ENCODE measurements at regions not wholly inside any gene's neighbourhood (a gene's known extent, or its start where the extent isn't known, plus 50 kb on each side); places are given as distances from the start of the nearest gene placed in this dataset.

DNA sequence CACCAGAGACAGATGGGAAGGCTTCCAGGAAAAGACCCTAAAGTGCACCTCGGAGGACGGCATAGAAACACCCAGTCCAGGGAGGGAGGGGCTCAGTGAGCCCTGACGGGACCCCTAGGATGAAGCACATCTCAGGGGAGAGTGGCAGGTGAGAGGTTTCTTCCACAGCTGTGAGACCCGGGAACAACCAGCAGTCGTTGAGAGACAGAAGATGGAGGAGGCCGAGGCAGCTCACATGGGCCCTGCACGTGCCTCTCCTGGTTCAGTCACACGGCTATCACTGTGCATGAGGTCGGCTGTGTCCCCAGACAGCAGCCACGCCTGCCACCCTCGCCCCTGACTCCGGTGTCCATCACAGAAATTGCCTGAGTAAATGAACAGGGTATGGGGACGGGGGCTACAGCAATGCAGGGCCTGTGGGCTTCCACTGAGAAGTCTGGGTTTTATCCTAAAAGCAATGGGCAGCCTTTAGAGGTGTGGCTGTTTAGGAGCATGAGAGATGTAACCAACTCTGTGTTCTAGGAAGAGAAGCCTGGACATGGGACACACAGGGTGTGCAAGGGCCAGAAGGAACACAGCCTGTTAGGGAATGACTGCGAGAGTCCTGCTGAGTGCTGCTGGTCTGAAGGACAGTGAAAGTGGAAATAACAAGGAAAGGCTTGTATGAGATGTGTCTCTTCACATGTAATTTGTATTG, 102.0 kb downstream of the TMEM18 start:
- no peak for DNase-seq (ENCODE audit: low read depth in 3 of 3)

DNA sequence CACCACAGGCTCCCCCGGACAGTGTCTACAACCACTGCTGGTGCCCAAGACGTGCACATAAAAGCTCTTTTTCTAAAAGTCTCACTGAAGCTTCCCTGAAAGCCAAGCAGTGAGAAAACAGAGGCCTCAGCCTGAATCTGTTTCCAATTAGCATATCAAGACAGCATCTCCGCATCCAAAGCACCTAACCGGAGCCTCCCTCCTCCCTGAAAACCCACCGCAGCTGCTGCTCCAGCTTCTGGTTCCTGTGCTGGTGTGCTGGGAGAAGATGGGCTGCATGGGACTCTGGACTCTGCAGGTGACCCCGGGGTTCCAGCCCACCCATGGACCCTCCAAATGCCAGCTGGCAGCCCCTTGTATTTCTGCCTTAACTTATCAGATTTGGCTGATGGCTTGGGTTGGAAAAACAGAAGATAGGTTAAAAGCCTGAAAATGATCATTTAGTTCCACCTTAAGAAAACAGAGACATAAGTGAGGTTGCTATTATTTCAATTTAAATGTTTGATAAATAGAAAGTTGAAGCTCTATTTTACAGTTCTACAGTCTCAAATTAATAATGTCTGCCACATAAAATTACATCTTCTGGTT, 103.3 kb downstream of the TMEM18 start:
- DNase-seq (ENCODE audit: low read depth in 3 of 3) = no peak

DNA sequence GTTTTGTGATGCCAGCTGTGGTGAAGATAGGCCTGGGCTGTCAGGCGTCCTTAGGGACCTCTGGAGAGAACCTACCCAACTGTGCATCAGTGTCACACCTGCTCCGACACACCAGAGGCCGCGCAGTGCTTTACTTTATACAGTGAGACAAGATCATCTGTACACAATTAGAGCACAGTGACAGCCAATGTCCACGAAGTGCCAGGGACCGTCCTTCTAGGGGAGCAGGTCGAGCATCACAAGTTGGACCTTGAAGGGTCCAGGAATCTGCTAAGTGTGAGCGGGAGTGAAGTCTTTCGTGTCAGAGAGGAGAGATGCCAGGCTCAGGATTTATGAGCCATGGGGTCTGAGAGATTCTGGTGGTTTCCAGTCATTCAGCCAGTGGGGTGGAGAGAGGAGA, 104.2 kb downstream of the TMEM18 start:
- DNase-seq (ENCODE audit: low read depth in 3 of 3) = no peak

DNA sequence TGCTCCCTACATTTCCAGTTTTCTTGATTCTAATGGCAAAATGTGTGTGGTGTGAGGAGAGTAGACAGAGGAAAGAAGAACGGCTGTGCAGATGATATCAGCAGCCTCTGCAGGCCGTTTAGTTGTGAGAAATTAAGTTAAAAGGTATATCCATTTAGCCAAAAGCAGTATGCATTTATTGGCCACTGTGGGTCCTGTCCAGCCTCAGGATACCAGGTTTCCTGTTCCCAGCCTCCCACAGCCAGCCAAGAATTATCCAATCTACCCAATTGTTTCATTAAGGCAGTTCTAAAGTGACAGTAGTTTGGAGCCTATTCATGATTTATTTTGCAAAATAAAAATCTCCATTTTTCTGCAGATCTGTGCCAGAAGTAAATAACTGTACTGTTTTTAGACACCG, 107.5 kb downstream of the TMEM18 start:
- DNase-seq (ENCODE audit: low read depth in 3 of 3) = no peak

DNA sequence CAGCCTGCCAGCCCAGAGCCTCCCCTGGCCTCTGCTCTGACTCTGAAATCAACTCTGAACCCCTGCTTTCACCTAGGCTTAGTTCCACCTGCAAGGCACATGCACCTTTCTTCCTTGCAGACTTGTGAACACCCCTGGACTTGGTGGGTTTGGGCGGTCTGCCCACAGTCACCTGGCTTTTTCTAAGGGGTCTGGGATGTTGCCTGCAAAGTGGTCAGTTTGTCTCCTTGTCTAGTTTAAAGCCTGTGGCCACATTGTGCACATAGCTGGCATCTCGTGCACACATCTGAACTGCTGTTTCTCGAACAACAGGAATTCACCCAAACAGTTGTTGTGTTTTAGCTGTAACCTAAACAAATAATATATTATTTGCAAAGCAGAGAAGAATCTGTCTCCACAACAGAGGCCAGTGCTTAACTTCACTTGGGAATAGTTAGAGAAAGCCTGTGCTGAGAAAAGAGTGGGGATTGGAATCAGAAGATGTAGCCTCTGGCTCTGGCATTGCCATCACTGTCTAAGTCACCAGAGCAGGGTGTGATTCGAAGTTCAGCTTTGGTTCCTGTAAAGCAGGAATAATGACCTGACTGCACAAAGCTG, 108.5 kb downstream of the TMEM18 start:
- DNase-seq (ENCODE audit: low read depth in 3 of 3) = no peak

DNA sequence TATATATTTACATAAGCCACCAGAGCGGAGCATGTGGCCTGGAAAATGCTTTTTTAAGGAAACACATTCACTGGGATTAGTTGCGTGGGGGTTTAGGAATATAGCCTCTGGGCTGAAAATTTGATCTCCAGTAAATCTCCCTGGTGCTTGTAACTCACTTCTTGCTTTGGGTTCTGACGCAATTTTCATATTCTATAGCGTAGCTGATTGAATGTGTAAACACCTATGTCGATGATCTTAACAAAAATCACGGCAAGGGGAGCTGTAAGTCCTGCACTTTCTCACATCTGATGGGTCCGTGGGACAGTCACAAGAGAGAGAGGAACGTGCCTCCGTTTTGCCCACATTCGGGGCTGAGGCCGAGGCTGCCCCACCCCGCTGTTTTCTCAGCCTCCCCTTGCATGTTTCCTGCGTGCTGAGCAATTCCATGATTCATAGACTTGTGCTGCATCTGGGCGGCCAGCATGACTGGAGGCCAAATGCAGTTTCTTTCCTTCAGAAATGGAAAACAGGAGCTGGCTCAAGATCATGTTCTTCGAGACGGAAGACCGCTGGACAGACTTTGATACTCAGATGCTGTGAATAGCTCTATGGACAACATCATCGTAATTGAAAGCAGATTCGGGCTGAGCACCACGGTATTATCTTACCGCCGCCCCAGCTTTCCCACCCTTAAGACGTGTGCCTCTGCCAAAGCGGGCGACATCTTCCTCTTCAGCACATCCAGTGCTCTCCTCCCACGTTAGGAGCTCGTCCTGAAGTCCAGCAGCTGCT, 109.2 kb downstream of the TMEM18 start:
- DNase-seq (ENCODE audit: low read depth in 3 of 3) = no peak

DNA sequence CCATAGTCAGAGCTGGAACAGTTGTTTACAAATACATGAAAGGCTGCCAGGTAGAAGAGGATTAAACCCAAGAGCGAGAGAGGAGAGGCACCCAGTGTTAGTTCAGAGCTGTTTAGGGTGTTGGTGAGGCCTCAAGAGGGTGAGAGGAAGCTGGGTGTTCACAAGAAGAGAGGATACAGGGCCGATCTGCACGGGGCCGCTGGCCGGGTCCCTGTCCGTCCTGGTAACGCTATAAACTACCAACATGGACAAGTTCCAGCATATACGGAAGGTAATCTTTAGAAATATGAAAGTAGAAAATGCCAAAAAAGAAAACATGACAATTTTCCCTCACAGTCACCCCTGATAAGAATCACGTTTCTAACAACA, 109.7 kb downstream of the TMEM18 start:
- DNase-seq (ENCODE audit: low read depth in 3 of 3) = no peak

DNA sequence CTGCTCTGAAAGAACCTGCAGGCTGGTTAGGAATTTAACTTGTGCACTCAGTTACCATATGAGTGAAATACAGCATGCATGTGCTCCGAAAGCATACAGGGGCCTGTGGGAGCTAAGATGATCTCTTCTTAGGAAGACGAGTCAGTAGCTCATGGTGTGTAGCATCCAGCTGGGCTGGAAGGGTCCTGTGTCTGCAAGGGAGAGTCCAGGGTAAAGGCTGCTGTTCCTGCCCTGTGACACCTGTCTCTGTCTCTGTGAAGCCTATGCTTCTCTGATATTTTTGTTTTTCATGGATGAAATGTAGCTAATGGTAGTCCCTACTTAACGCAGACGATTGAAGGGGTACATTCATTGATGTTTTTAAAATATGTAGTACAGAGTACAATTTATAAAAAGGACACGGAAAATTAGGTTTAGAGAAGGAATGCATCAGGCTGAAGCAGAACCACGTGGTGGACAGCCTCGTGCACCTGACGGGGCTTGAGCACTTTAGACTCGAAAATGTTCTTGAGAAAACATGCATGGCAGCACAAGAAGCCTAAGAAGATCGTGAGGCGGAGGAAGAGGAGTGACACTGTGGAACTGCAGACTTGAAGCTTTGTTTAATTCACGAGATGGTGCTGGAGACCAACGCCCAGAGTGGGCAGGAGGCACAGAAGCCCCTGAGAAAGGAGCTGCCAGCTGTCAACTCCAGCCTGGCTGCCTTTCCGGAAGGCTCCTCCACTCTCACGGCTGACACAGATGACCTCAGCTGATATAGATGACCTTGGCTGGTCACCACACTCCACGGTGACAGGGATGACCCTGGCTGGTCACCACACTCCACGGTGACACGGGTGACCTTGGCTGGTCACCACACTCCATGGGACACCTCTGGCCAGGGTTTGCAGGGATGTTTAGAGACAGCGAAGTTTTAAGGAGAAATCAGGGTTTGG, 110.6 kb downstream of the TMEM18 start:
- DNase-seq (ENCODE audit: low read depth in 3 of 3) = no peak

DNA sequence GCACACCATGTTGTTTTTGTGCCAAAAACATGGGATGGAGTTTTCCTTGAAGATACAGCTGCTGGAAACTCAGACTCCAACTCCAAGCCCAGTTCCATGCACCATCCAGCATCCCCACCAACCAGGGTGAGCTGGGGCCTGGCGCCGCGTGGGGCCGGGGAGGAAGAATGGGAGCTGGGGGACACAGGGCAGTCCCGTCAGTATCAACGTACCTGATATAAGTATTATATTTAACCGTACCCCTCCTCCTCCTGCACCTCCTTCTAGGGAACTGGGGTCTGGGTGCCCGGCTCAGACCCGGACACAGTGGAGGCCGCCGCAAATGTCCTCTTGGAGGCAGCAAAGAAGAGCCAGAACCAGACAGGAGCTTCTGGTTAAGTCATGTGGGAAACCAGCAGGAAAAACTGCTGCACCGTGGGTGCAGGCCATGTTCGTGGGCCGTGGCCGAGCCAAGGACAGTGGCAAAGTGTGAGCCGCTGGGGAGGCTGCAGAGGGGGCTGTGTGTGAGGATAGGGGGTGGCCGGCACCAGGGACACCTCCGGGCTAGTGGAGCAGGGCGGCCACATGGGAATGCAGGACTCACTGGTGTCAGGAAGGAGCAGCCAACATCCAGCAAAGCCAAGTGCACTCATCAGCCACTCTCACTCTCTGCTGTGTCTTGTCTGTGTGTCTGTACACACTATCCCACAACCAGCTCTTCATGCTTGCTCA, 112.6 kb downstream of the TMEM18 start:
- no peak for DNase-seq (ENCODE audit: low read depth in 3 of 3)

DNA sequence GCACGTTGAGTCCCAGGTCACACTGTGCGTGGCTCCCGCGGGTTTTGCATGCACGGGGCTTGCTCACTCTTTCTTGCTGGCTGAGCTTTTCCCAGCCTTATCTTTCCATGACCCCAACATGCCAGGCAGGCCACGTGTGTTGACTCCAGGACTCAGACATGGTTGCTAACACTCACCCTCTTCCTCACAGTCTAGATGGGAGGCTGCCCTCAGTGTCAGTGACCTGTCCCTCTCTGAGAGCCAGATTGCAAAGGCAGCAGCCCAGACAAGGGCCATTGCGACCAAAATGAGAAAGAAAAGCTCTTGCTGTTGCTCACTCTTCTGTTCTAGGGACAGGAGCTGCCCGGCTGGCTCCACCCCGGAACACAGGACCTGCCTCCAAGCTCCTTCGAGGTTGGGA, 113.7 kb downstream of the TMEM18 start:
- DNase-seq (ENCODE audit: low read depth in 3 of 3) = no peak

DNA sequence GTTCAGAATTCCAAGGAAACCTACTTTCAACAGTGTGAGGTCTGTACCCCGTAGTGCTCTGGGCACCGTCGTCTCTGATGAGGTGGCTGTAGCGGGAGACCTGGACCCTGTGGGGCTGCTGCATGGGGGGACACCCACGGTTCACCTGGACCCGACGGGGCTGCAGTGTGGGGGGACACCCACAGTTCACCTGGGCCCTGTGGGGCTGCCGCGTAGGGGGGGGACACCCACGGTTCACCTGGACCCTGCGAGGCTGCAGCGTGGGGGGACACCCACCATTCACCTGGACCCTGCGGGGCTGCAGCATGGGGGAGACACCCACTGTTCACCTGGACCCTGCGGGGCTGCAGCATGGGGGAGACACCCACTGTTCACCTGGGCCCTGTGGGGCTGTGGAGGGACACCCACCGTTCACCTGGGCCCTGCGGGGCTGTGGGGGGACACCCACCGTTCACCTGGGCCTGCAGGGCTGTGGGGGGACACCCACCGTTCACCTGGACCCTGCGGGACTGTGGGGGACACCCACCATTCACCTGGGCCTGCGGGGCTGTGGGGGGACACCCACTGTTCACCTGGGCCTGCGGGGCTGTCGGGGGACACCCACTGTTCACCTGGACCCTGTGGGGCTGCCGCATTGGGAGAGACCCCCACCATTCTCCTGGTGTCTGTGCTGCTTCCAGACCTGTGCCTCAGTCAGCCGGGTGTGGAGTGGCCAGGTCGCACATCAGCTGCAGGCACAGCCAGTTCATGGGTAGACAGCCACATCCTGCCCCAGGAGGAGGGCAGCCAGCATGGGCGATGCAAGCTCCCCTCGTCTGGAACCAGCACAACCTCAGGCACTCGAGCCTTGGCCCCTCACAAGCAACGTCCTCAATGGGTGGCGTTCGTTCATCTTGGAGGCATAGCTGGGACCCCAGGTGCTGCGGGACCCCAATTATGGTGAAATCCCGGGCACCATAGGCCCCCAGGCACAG, 114.5 kb downstream of the TMEM18 start:
- no peak for DNase-seq (ENCODE audit: low read depth in 3 of 3)

DNA sequence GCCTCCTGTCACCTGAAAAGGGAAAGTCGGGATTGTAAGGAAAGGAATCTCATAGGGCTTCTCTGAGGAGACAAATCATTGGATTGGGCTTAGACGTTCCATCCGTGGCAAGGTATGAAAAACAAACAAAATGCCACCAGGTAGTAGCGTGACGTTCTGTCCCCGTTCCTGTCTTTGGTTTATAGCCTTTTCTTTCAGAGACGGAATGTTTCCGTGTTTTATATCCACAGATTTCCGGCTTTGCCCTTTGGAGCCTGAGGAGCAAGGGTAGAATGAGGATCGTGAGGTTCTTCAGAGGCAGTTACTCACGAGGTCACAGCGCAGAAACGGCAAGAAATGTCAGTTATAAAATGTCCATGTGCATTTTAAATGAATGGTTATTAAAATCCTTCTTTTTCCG, 118.3 kb downstream of the TMEM18 start:
- no peak for DNase-seq (ENCODE audit: low read depth in 3 of 3)

DNA sequence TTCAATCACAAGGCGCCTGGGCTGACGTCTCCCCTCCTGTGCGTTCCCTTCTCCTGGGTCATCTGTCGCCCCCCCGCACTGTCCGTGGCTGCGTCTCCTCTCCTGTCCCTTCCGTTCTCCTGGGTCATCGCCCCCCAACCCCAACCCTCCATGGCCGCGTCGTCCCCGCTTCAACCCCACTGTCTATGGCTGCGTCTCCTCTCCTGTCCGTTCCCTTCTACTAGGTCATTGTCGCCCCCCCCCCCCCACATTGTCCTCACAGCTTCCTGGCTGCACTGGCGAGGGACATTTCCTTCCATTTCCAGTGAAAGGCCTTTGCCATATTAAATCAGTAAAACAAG, 118.9 kb downstream of the TMEM18 start:
- no peak for DNase-seq (ENCODE audit: low read depth in 3 of 3)

DNA sequence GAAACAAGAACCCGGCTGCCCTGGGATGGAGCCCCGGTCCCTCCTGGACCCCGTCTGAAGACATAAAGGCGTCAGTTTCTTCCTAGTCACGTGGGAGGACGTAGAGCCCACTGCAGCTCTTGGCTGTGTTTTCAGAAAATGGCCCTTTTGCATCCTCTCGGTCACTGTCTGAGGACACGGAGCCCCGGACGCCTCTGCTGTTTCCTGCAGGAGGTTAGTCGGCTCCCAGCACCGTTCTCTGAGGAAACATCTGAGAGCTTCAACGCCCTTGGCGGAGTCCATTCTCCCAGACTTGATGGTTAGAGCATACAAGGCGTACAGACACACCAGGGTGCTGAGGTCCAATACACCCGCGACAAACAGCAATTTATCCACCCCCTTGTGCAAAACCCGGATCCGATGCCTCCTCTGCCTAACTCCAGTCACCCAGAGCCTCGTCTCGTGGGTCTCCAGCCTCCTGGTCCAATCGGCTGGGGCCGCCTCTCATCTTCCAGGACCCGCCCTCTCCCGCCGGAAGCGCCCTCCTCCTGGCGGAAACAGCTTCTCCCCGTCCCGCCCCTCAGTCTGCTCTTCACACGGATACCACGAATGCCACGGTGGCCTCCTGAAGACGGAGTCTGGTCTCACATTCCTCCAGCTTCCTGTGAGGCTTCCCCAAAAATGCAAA, 119.4 kb downstream of the TMEM18 start:
- DNase-seq (ENCODE audit: low read depth in 3 of 3) = no peak

DNA sequence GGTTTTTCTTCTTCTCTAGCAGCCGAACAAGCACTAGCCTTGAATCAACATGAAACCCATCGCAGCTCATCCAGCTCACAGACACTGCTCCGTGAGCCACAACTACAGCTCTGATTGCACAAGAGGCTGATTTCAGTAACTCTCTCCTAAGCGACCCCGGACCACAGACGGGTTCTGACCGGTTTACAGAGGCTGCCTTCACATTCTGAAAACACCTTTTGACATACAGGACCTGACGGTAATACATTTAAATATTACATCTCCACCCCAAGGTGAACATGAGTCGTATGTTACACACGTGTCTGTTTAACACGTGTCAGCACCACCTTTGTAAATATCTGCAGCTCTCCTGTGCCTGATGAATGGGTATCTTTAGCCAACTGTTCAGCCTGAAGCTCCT, 120.7 kb downstream of the TMEM18 start:
- DNase-seq (ENCODE audit: low read depth in 3 of 3) = no peak

DNA sequence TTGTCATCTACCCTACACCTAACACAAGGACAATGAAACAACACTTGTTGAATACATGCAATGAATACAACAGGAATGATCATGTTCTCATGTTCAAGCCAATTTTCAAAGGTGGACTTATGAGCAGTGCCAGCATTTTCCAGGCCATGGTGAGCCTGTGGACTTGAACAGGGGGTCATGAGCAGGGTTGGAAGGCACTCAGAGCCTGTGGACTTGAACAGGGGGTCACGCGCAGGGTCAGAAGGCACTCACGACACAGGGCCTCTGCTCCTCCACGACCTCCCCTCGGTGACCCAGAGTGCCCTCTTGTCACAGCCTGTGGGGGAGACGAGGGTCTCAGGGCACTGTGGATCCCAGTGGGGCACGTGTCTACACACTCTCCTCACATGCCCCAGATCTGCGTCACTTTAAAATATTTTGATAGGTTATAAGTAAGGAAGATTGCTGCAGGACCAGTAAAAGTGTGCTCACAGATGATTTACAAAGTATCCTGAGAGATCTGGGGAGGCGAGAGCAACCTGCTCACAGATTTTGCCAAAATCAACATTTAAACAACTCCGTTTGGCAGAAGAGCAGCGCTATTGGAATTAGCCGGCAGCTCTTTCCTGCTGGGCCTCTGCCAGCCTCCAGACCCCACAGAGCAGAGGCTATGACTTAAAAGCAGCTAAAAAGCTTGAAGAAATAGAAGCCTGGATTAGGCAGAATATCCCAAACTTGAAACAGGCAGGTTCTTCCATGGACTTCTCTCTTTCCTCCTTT, 121.9 kb downstream of the TMEM18 start:
- no peak for DNase-seq (ENCODE audit: low read depth in 3 of 3)

DNA sequence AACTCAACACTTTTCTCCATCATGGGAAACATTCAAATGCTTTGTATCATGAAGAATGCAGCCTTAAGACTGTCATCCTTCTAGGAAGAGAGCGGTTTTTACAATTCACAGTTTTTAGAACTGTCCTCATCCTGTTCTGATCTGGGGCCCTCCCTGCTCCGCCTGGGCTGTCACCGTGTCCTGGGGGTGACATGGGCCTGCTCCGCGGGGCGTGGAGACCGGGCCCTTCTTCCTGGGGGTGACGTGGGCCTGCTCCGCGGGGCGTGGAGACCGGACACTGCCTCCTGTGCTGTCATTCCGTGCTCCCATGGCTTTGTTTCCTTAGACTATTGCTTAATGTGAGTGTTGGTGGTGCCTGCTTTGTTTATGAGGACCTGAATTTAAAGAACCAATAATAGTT, 122.8 kb downstream of the TMEM18 start:
- DNase-seq (ENCODE audit: low read depth in 3 of 3) = no peak

DNA sequence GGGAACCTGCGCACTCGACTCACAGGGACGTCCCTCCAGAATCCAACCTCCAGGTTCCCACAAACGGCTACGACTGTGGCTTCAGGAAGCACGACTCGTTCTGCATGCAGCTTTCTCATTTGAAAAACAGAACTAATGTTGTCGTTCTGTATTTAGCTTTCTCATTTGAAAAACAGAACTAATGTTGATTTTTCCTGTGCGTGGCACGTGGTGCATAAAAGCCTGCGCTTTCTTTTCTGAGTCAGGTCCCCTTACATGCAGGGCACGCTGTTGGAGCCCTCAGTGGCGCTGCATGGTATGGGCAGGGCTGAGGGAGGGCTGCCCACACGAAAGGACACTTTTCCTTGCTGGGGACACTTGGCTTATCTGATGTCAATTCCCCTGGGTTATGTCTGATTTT, 124.3 kb downstream of the TMEM18 start:
- no peak for DNase-seq (ENCODE audit: low read depth in 3 of 3)

DNA sequence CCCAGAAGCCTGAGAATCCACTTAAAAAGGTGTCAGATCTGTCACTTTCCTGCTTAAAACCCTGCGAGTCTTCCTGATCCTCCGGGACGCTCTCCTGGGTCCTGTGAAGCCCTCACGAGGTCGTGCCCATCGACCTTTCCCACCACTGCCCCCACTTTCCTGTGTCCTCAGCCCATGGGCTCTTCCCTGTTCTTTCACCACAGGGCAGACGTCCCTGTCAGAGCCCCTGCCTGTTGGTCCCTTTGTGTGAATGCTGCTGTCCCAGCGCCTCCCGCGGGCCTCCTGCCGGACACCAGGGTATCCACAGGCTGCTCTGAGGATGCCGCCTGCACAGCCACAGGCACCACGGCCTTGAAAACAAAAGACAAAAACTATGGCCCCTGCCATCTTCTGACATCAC, 125.6 kb downstream of the TMEM18 start:
- no peak for DNase-seq (ENCODE audit: low read depth in 3 of 3)

Measured in stimulated activated CD4-positive, alpha-beta T cell treated with anti-CD3 and anti-CD28 coated beads, TNF-alpha, amount 100 ng/mL, for 24 hours (primary cell).